Fibroblast of pulmonary artery (primary cell): ENCODE measurements at regions not wholly inside any gene's neighbourhood (a gene's known extent, or its start where the extent isn't known, plus 50 kb on each side); places are given as distances from the start of the nearest gene placed in this dataset.

Source experiments
- DNase-seq: peaks from one replicate; pipeline ENCODE4 v3.0.0-alpha.2; 2010; ENCODE audit warnings: low read depth
- H3K4me3 ChIP-seq: replicated peaks from 2 replicates; pipeline ENCODE4 v1.5.1; 2011; ENCODE audit warnings: low read depth, mild to moderate bottlenecking, control low read depth, low read length, moderate library complexity
- CTCF ChIP-seq: IDR thresholded peaks from 2 replicates; pipeline ENCODE4 v1.5.1; 2011; ENCODE audit warnings: mild to moderate bottlenecking, control low read depth, low read length, inconsistent platforms; ENCODE audit errors: missing control alignments

GRCh38 chrX:36787752-36788151 is 220.4 kb upstream of the FAM47C start:
- TF ChIP-seq CTCF = no peak
- no peak for DNase-seq
- no peak overlapping the region for H3K4me3 ChIP-seq

- no peak overlapping the region for H3K4me3 ChIP-seq
- DNase-seq = no peak
- no peak for TF ChIP-seq CTCF
These were observed 205.0 kb upstream of the FAM47C start for GRCh38 chrX:36803151-36803550.

- TF ChIP-seq CTCF = no peak
- no peak overlapping the region for H3K4me3 ChIP-seq
- no peak for DNase-seq
These were observed 204.1 kb upstream of the FAM47C start for GRCh38 chrX:36804066-36804465.

GRCh38 chrX:36844857-36845256 is 163.3 kb upstream of the FAM47C start:
- no peak for DNase-seq
- TF ChIP-seq CTCF = no peak
- H3K4me3 ChIP-seq = no peak overlapping the region

- DNase-seq = no peak
- no peak for TF ChIP-seq CTCF
- H3K4me3 ChIP-seq = no peak overlapping the region
These were observed 160.7 kb upstream of the FAM47C start for GRCh38 chrX:36847496-36847895.

DNA sequence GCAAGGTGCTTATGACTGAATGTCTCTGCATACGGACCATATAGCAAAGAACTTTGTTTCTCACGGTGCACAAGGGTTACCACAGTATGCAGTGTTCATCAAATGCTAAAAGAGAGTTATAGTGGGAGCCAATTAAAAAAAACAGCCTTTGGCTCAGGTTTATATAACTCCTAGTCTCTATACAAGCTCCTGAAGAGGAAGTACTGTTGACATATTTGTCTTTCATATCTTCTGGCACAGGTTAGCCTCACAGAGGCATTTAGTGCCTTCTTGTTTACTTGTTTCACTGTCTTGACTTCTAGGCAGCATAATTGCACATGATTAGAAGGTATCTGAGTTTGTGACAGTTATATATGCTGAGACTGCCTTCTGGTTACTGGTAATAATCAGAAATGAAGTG is 158.8 kb upstream of the FAM47C start:
- no peak overlapping the region for H3K4me3 ChIP-seq

More for the DNA sequence above, 158.8 kb upstream of the FAM47C start:
- DNase-seq = no peak
- no peak for TF ChIP-seq CTCF
